BLaER1 treated with 17β-estradiol and CSF1 and Interleukin-3, amounts not matched to agents 10 nM and 100 nM (cell line): ENCODE measurements at regions not wholly inside any gene's neighbourhood (a gene's known extent, or its start where the extent isn't known, plus 50 kb on each side); places are given as distances from the start of the nearest gene placed in this dataset.
A peak's percentile ranks its signal among the peaks of the same experiment; 100 is the strongest.

Experiments used
- H3K27ac ChIP-seq, 11 experiments: shearing (Covaris generic); formaldehyde crosslinking; 2 replicates each; pipeline ENCODE4 v1.8.1; 2022
- H3K27me3 ChIP-seq, 11 experiments: shearing (Covaris generic); formaldehyde crosslinking; 2 replicates each; pipeline ENCODE4 v1.8.1; 2022
- H3K36me3 ChIP-seq, 11 experiments: shearing (Covaris generic); formaldehyde crosslinking; 2 replicates each; pipeline ENCODE4 v1.8.1; 2022
- H3K4me1 ChIP-seq, 10 experiments: shearing (Covaris generic); formaldehyde crosslinking; 2 replicates each; pipeline ENCODE4 v1.8.1; 2022
- H3K4me2 ChIP-seq, 11 experiments: shearing (Covaris generic); formaldehyde crosslinking; 2 replicates each; pipeline ENCODE4 v1.8.1; 2022
- H3K4me3 ChIP-seq, 10 experiments: shearing (Covaris generic); formaldehyde crosslinking; 2 replicates each; pipeline ENCODE4 v1.8.1; 2022
- H3K9ac ChIP-seq, 11 experiments: shearing (Covaris generic); formaldehyde crosslinking; 2 replicates each; pipeline ENCODE4 v1.8.1; 2022
- H3K9me3 ChIP-seq, 11 experiments: shearing (Covaris generic); formaldehyde crosslinking; replicated peaks in 1 of 11; 2 replicates each; pipeline ENCODE4 v1.8.1; 2022
- H4K20me1 ChIP-seq, 11 experiments: shearing (Covaris generic); formaldehyde crosslinking; 2 replicates each; pipeline ENCODE4 v1.8.1; 2022
- Cebpa-rat ChIP-seq, 11 experiments: shearing (Covaris generic); IDR thresholded peaks; 2 replicates each; pipeline ENCODE4 v1.8.1; 2022

DNA sequence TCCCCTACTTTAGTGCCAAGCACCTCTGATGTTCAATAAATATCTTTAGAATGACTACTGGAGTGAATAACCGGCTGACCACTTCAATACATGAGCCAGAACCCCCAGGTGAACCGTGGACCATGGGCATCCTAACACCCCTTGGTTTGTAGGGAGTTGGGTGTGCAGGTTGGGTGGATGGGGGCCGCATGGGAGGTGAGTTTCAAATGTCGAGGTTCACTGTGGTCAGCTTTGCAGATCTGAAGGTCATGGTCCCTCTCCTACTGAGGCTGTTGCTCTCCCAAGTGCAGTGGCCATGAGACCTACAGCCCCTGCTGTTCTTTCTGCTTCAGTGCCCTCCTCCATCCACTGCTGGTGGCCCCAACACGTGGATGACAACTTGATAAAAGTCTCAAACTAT lies 178.0 kb upstream of the MKI67 start:
- no peak overlapping the region for H3K4me2 ChIP-seq
- H3K4me1 ChIP-seq, result peaks cover 0 to 13% (median 0%) of the 10 kb centered on the region in 10 experiments; a peak in 6 of 20 replicates
- no peaks in the 10 kb centered on the region for H3K27me3 ChIP-seq
- H3K4me3 ChIP-seq, result no peak overlapping the region
- TF ChIP-seq Cebpa-rat (IDR thresholded peaks at IDR 0.05), result no peak
- no peak overlapping the region for H3K27ac ChIP-seq
- H3K9me3 ChIP-seq, result peaks cover 22 to 46% (median 33%) of the 10 kb centered on the region in 11 experiments
- H4K20me1 ChIP-seq, result peaks cover 0 to 4% (median 0%) of the 10 kb centered on the region in 11 experiments; a peak in 2 of 22 replicates
- H3K9ac ChIP-seq, result no peak overlapping the region
- H3K36me3 ChIP-seq, result peaks cover 0 to 99% (median 94%) of the 10 kb centered on the region in 11 experiments; a peak in 19 of 22 replicates

GRCh38 chr10:128305601-128306345 lies 179.6 kb upstream of the MKI67 start:
- Histone ChIP-seq H3K4me2 (peak overlapping the region in 2 of 11 experiments; percentile 2 to 25; a peak in 3 of 22 replicates), H3K27ac (no peak overlapping the region), H4K20me1 (peaks cover 0 to 4% (median 0%) of the 10 kb centered on the region in 11 experiments; a peak in 2 of 22 replicates), H3K4me1 (peaks cover 0 to 13% (median 0%) of the 10 kb centered on the region in 10 experiments; a peak in 6 of 20 replicates), H3K27me3 (no peaks in the 10 kb centered on the region), H3K9me3 (peaks cover 16 to 31% (median 19%) of the 10 kb centered on the region in 11 experiments), H3K9ac (no peak overlapping the region), H3K4me3 (no peak overlapping the region), H3K36me3 (peaks cover 0 to 99% (median 93%) of the 10 kb centered on the region in 11 experiments; a peak in 19 of 22 replicates)
- TF ChIP-seq Cebpa-rat (IDR thresholded peaks at IDR 0.05), result no peak

DNA sequence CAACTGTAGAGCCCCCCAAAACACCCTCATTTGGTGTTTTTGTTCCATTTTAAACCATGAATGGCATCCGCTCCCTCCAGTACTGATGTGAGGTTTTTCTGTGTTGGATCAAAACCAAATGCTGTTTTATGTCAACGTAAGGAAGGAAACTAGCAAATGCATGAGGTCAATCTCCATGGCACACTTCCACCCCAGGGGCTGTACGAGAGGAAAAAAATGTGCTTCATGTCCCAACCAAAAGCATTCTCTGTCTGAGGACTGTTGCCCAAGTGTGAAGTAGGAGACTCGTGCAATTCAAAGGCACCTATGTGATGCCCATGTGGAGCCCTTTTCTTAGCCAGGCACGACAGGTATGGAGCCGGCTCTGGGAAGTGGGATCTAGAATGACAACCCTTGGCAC lies 180.3 kb upstream of the MKI67 start:
- Histone ChIP-seq H3K27ac (no peak overlapping the region), H3K9me3 (peaks cover 8 to 23% (median 11%) of the 10 kb centered on the region in 11 experiments), H3K4me3 (no peak overlapping the region), H3K4me2 (peak overlapping the region in 2 of 11 experiments; percentile 2 to 25; a peak in 1 of 22 replicates), H3K4me1 (peaks cover 0 to 13% (median 0%) of the 10 kb centered on the region in 10 experiments; a peak in 6 of 20 replicates), H3K9ac (no peak overlapping the region), H3K36me3 (peaks cover 0 to 99% (median 92%) of the 10 kb centered on the region in 11 experiments; a peak in 18 of 22 replicates), H4K20me1 (peaks cover 0 to 4% (median 0%) of the 10 kb centered on the region in 11 experiments; a peak in 2 of 22 replicates), H3K27me3 (no peaks in the 10 kb centered on the region)
- no peak for TF ChIP-seq Cebpa-rat (IDR thresholded peaks at IDR 0.05)

DNA sequence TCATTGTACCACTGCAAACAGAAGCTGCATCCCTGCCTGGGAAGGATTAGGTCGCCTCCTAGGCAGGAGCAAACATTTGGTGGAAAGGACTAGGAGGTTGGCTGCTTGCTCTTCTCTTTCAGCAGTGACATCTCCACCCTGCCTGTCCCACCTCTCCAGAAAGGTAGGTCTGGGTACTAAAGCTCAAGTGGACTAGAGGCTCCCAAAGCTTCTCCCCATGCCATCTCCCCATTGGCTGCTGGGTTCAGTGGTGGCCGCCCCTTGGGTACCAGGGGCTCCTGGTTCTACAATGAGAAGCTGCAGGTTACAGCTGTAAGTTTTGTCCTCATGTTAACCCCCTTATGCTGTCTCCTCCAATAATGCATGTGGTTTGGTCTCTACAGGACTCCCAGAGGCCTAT lies 180.7 kb upstream of the MKI67 start:
- no peaks in the 10 kb centered on the region for H3K27me3 ChIP-seq
- H3K4me1 ChIP-seq, result peaks cover 0 to 13% (median 0%) of the 10 kb centered on the region in 10 experiments; a peak in 6 of 20 replicates
- peaks cover 4 to 19% (median 7%) of the 10 kb centered on the region in 11 experiments; a peak in 21 of 22 replicates for H3K9me3 ChIP-seq
- TF ChIP-seq Cebpa-rat (IDR thresholded peaks at IDR 0.05), result no peak
- H3K36me3 ChIP-seq, result peaks cover 0 to 99% (median 92%) of the 10 kb centered on the region in 11 experiments; a peak in 18 of 22 replicates
- H3K4me3 ChIP-seq, result no peak overlapping the region
- H4K20me1 ChIP-seq, result peaks cover 0 to 4% (median 0%) of the 10 kb centered on the region in 11 experiments; a peak in 2 of 22 replicates
- H3K9ac ChIP-seq, result no peak overlapping the region
- H3K27ac ChIP-seq, result no peak overlapping the region
- H3K4me2 ChIP-seq, result no peak overlapping the region; a peak in 1 of 22 replicates

GRCh38 chr10:128307820-128308219 lies 181.6 kb upstream of the MKI67 start:
- H3K4me1 ChIP-seq, result peaks cover 0 to 13% (median 0%) of the 10 kb centered on the region in 10 experiments; a peak in 6 of 20 replicates
- no peaks in the 10 kb centered on the region for H3K27me3 ChIP-seq
- no peak overlapping the region for H3K4me3 ChIP-seq
- H3K9me3 ChIP-seq, result peaks cover 0 to 10% (median 0%) of the 10 kb centered on the region in 11 experiments; a peak in 1 of 22 replicates
- TF ChIP-seq Cebpa-rat (IDR thresholded peaks at IDR 0.05), result no peak
- peaks cover 0 to 4% (median 0%) of the 10 kb centered on the region in 11 experiments; a peak in 2 of 22 replicates for H4K20me1 ChIP-seq
- H3K27ac ChIP-seq, result no peak overlapping the region
- no peak overlapping the region for H3K9ac ChIP-seq
- peaks cover 0 to 99% (median 91%) of the 10 kb centered on the region in 11 experiments; a peak in 17 of 22 replicates for H3K36me3 ChIP-seq
- no peak overlapping the region for H3K4me2 ChIP-seq

DNA sequence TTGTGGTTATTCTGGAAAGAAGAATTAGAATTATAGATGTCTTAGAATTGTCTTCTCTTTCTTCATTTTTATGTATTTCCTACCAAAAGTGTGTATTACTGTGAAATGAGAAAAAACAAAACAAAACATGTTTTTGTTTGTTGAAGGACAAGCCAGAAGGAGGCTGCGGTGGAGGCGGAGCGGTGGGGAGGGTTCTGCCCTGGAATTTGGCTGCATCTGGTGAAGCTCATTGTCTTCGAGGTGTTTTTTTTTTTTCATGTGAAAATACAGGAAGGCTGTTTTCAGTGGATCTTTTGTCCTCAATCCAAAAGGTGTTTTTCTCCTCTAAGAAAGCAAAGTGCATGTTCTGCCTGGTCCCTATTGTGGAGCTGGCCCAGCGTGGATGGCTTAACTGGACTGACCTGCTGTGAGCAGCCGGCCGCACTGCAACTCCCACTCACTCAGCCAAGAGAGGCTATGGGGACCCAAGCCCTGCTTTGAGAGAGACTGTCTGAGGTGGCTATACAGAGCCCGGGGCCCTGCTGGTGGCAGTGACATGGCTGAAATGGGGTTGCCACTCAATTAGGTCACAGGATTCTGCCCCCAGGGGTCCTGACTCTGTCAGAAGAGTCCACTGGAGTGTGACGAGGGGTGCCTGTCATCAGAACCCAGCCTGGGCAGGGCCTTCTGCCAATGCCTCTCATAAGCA lies 184.9 kb upstream of the MKI67 start:
- no peak for TF ChIP-seq Cebpa-rat (IDR thresholded peaks at IDR 0.05)
- H4K20me1 ChIP-seq, result no peaks in the 10 kb centered on the region; a peak in 1 of 22 replicates
- no peak overlapping the region for H3K27ac ChIP-seq
- H3K4me3 ChIP-seq, result no peak overlapping the region
- H3K4me1 ChIP-seq, result peaks cover 0 to 6% (median 0%) of the 10 kb centered on the region in 10 experiments; a peak in 6 of 20 replicates
- H3K27me3 ChIP-seq, result no peaks in the 10 kb centered on the region
- H3K4me2 ChIP-seq, result no peak overlapping the region
- peaks cover 0 to 100% (median 92%) of the 10 kb centered on the region in 11 experiments; a peak in 17 of 22 replicates for H3K36me3 ChIP-seq
- no peak overlapping the region for H3K9ac ChIP-seq
- H3K9me3 ChIP-seq, result no peaks in the 10 kb centered on the region

GRCh38 chr10:128312250-128312649 lies 186.0 kb upstream of the MKI67 start:
- no peak overlapping the region for H3K27ac ChIP-seq
- no peaks in the 10 kb centered on the region for H3K27me3 ChIP-seq
- H3K9ac ChIP-seq, result no peak overlapping the region
- H3K4me1 ChIP-seq, result no peaks in the 10 kb centered on the region
- no peak for TF ChIP-seq Cebpa-rat (IDR thresholded peaks at IDR 0.05)
- no peak overlapping the region for H3K4me2 ChIP-seq
- peaks cover 0 to 100% (median 91%) of the 10 kb centered on the region in 11 experiments; a peak in 16 of 22 replicates for H3K36me3 ChIP-seq
- no peaks in the 10 kb centered on the region; a peak in 1 of 22 replicates for H4K20me1 ChIP-seq
- H3K9me3 ChIP-seq, result no peaks in the 10 kb centered on the region
- no peak overlapping the region for H3K4me3 ChIP-seq

DNA sequence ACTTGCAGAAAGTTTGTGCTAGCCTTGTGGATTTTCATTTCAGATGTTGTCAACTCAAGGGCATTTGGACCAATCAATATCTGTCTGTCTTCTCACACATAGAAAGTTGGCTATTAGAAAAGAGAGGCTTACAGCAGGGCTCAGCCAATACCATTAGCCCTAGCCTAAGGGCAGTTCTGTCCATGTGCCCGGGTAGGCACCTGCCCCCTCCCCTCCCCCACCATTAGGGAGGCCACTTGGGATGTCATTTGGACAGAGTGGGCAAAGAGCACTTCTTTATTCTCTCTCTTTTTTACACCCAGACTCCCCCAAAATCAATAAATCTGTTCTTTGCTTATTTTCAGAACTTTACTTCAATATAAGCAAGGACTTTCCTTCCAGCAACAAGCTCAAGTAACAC lies 188.5 kb upstream of the MKI67 start:
- no peak overlapping the region for H3K27ac ChIP-seq
- H3K4me2 ChIP-seq, result no peak overlapping the region
- no peaks in the 10 kb centered on the region; a peak in 1 of 22 replicates for H4K20me1 ChIP-seq
- no peak overlapping the region for H3K4me3 ChIP-seq
- no peak overlapping the region for H3K9ac ChIP-seq
- TF ChIP-seq Cebpa-rat (IDR thresholded peaks at IDR 0.05), result no peak
- H3K4me1 ChIP-seq, result peaks cover 0 to 6% (median 0%) of the 10 kb centered on the region in 10 experiments; a peak in 2 of 20 replicates
- H3K9me3 ChIP-seq, result no peaks in the 10 kb centered on the region
- no peaks in the 10 kb centered on the region for H3K27me3 ChIP-seq
- H3K36me3 ChIP-seq, result peaks cover 0 to 93% (median 69%) of the 10 kb centered on the region in 11 experiments; a peak in 16 of 22 replicates
